ENCODE measurements at regions not wholly inside any gene's neighbourhood (a gene's known extent, or its start where the extent isn't known, plus 50 kb on each side); places are given as distances from the start of the nearest gene placed in this dataset.
A peak's percentile ranks its signal among the peaks of the same experiment; 100 is the strongest.
"Not testable (repeated sequence)": the region's sequence is repeated elsewhere in the genome, so short reads cannot be mapped to it uniquely, and the experiment has no call there.

DNA sequence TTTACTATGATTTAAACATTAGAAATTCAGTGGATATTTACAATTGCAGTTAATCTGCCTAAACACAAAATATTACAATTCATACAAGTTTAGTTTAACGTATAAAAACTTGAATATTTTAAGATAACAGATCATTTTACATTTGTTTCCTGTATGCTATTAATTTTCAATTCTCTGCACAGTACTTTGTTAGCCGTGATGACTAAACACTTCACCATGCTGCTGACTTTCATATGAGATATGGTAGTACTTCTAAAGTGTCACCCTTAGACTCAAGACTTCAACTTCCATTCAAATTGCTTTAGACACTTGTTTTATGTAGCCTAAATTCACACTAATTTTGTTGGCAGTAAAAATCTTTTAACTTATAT lies 1646.4 kb upstream of the ADGRL3 start:
- Histone ChIP-seq H3K27ac (ENCODE audit: low read depth, low read length) (peak overlapping the region; percentile 35), H3K4me3 (ENCODE audit: insufficient read depth, low read depth, low read length) (peak overlapping the region; percentile 45), H4K20me1 (ENCODE audit: insufficient read depth, low read length) (no peaks in the 10 kb centered on the region), H3K36me3 (ENCODE audit: insufficient read depth, low read length) (no peaks in the 10 kb centered on the region), H3K9me3 (ENCODE audit: insufficient read depth, low read depth, low read length) (no peaks in the 10 kb centered on the region), H3K9ac (ENCODE audit: low read length) (peak overlapping the region; percentile 13), H3K79me2 (ENCODE audit: insufficient read depth, low read length) (no peaks in the 10 kb centered on the region), H2AFZ (ENCODE audit: low read depth, low read length) (peak overlapping the region; percentile 39), H3K27me3 (ENCODE audit: insufficient read depth, low read length) (no peaks in the 10 kb centered on the region), H3K4me2 (ENCODE audit: low read length) (peak overlapping the region; percentile 79), H3K4me1 (ENCODE audit: insufficient read depth, low read length) (peaks cover 5% of the 10 kb centered on the region)
- Mint-ChIP-seq H3K36me3 (ENCODE audit: low read depth, unreplicated experiment) (no peaks in the 10 kb centered on the region), H3K27me3 (ENCODE audit: low read depth, unreplicated experiment) (no peaks in the 10 kb centered on the region), H3K4me1 (ENCODE audit: low read depth, unreplicated experiment) (peaks cover 9% of the 10 kb centered on the region), H3K4me3 (ENCODE audit: unreplicated experiment) (no peak overlapping the region), H3K27ac (ENCODE audit: unreplicated experiment) (peak overlapping the region; percentile 97), H3K9me3 (ENCODE audit: unreplicated experiment) (no peaks in the 10 kb centered on the region)
- DNase-seq (ENCODE audit: low read depth) (peak; percentile 52), FAIRE-seq (no peak)
- TF ChIP-seq CTCF (IDR thresholded peaks at IDR 0.05; ENCODE audit: insufficient read depth, low read depth, low read length) (no peak), EZH2 (IDR thresholded peaks at IDR 0.05; ENCODE audit: insufficient read depth, low read length) (no peak)

- peaks cover 15% of the 10 kb centered on the region for H3K4me1 Mint-ChIP-seq (ENCODE audit: low read depth, unreplicated experiment)
- not testable (repeated sequence) for H2AFZ ChIP-seq (ENCODE audit: low read depth, low read length); H3K36me3 ChIP-seq (ENCODE audit: insufficient read depth, low read length); DNase-seq (ENCODE audit: low read depth); H3K4me3 ChIP-seq (ENCODE audit: insufficient read depth, low read depth, low read length); H3K9me3 Mint-ChIP-seq (ENCODE audit: unreplicated experiment); FAIRE-seq; H4K20me1 ChIP-seq (ENCODE audit: insufficient read depth, low read length); H3K9me3 ChIP-seq (ENCODE audit: insufficient read depth, low read depth, low read length); H3K79me2 ChIP-seq (ENCODE audit: insufficient read depth, low read length); H3K27ac Mint-ChIP-seq (ENCODE audit: unreplicated experiment); H3K27me3 Mint-ChIP-seq (ENCODE audit: low read depth, unreplicated experiment); H3K36me3 Mint-ChIP-seq (ENCODE audit: low read depth, unreplicated experiment); H3K9ac ChIP-seq (ENCODE audit: low read length); H3K27me3 ChIP-seq (ENCODE audit: insufficient read depth, low read length); H3K4me3 Mint-ChIP-seq (ENCODE audit: unreplicated experiment); H3K4me2 ChIP-seq (ENCODE audit: low read length); H3K4me1 ChIP-seq (ENCODE audit: insufficient read depth, low read length); H3K27ac ChIP-seq (ENCODE audit: low read depth, low read length)
Measured at GRCh38 chr4:59556191-59556590, 1643.9 kb upstream of the ADGRL3 start.

- H3K9ac ChIP-seq (ENCODE audit: low read length); H3K36me3 ChIP-seq (ENCODE audit: insufficient read depth, low read length); H4K20me1 ChIP-seq (ENCODE audit: insufficient read depth, low read length); H2AFZ ChIP-seq (ENCODE audit: low read depth, low read length); H3K4me3 Mint-ChIP-seq (ENCODE audit: unreplicated experiment); H3K4me1 Mint-ChIP-seq (ENCODE audit: low read depth, unreplicated experiment); DNase-seq (ENCODE audit: low read depth); H3K27ac ChIP-seq (ENCODE audit: low read depth, low read length); H3K79me2 ChIP-seq (ENCODE audit: insufficient read depth, low read length); H3K4me3 ChIP-seq (ENCODE audit: insufficient read depth, low read depth, low read length); H3K36me3 Mint-ChIP-seq (ENCODE audit: low read depth, unreplicated experiment); H3K27me3 ChIP-seq (ENCODE audit: insufficient read depth, low read length); H3K9me3 ChIP-seq (ENCODE audit: insufficient read depth, low read depth, low read length); FAIRE-seq; H3K27me3 Mint-ChIP-seq (ENCODE audit: low read depth, unreplicated experiment); H3K4me1 ChIP-seq (ENCODE audit: insufficient read depth, low read length); H3K4me2 ChIP-seq (ENCODE audit: low read length); H3K9me3 Mint-ChIP-seq (ENCODE audit: unreplicated experiment): not testable (repeated sequence)
- H3K27ac Mint-ChIP-seq (ENCODE audit: unreplicated experiment): peak overlapping the region; percentile 66
Measured at GRCh38 chr4:59560141-59560648, 1639.9 kb upstream of the ADGRL3 start.

- Histone ChIP-seq H3K4me3 (ENCODE audit: insufficient read depth, low read depth, low read length) (no peak overlapping the region), H3K27me3 (ENCODE audit: insufficient read depth, low read length) (no peaks in the 10 kb centered on the region), H3K27ac (ENCODE audit: low read depth, low read length) (no peak overlapping the region), H3K9ac (ENCODE audit: low read length) (no peak overlapping the region), H3K9me3 (ENCODE audit: insufficient read depth, low read depth, low read length) (no peaks in the 10 kb centered on the region), H3K4me1 (ENCODE audit: insufficient read depth, low read length) (no peaks in the 10 kb centered on the region), H3K4me2 (ENCODE audit: low read length) (no peak overlapping the region), H2AFZ (ENCODE audit: low read depth, low read length) (no peak overlapping the region), H3K36me3 (ENCODE audit: insufficient read depth, low read length) (no peaks in the 10 kb centered on the region), H4K20me1 (ENCODE audit: insufficient read depth, low read length) (no peaks in the 10 kb centered on the region), H3K79me2 (ENCODE audit: insufficient read depth, low read length) (no peaks in the 10 kb centered on the region)
- TF ChIP-seq EZH2 (IDR thresholded peaks at IDR 0.05; ENCODE audit: insufficient read depth, low read length) (no peak), CTCF (IDR thresholded peaks at IDR 0.05; ENCODE audit: insufficient read depth, low read depth, low read length) (no peak)
- Mint-ChIP-seq H3K36me3 (ENCODE audit: low read depth, unreplicated experiment) (no peaks in the 10 kb centered on the region), H3K4me1 (ENCODE audit: low read depth, unreplicated experiment) (no peaks in the 10 kb centered on the region), H3K27ac (ENCODE audit: unreplicated experiment) (no peak overlapping the region), H3K27me3 (ENCODE audit: low read depth, unreplicated experiment) (no peaks in the 10 kb centered on the region), H3K9me3 (ENCODE audit: unreplicated experiment) (no peaks in the 10 kb centered on the region), H3K4me3 (ENCODE audit: unreplicated experiment) (no peak overlapping the region)
- DNase-seq (ENCODE audit: low read depth): no peak
- FAIRE-seq: no peak
Measured at GRCh38 chr4:59565836-59566235, 1634.3 kb upstream of the ADGRL3 start.

Measured in astrocyte (in vitro differentiated cells and primary cell).